OCI-LY1 (cell line): ENCODE measurements at regions not wholly inside any gene's neighbourhood (a gene's known extent, or its start where the extent isn't known, plus 50 kb on each side); places are given as distances from the start of the nearest gene placed in this dataset.

Experiments
- H2AFZ ChIP-seq: fragments of 200-600 bp; sonication (generic), shearing (Covaris generic); 2 replicates; pipeline ENCODE4 v1.6.0; 2014; ENCODE audit warnings: antibody characterized with exemption, mild to moderate bottlenecking, low read length
- H3F3A ChIP-seq: fragments of 200-600 bp; sonication (generic), shearing (Covaris generic); 2 replicates; pipeline ENCODE4 v1.6.0; 2014; ENCODE audit warnings: mild to moderate bottlenecking, antibody characterized with exemption, low read length, moderate library complexity; ENCODE audit not compliant: insufficient read depth
- H3K27ac ChIP-seq: fragments of 200-600 bp; sonication (generic); 2 replicates; pipeline ENCODE4 v1.5.1; 2014; ENCODE audit warnings: low read length, mixed run types, mild to moderate bottlenecking, low read depth; ENCODE audit not compliant: poor library complexity, severe bottlenecking
- H3K27me3 ChIP-seq: fragments of 200-600 bp; sonication (generic); 2 replicates; pipeline ENCODE4 v1.6.0; 2014; ENCODE audit warnings: antibody characterized with exemption, mild to moderate bottlenecking, low read length, moderate library complexity; ENCODE audit not compliant: insufficient read depth
- H3K36me3 ChIP-seq: fragments of 200-600 bp; sonication (generic); 2 replicates; pipeline ENCODE4 v1.6.1; 2014; ENCODE audit warnings: mild to moderate bottlenecking, antibody characterized with exemption, low read length, moderate library complexity, mixed read lengths; ENCODE audit not compliant: insufficient read depth
- H3K4me1 ChIP-seq: fragments of 200-600 bp; sonication (generic); 2 replicates; pipeline ENCODE4 v1.5.1; 2014; ENCODE audit warnings: mild to moderate bottlenecking, low read length, moderate library complexity; ENCODE audit not compliant: insufficient read depth, severe bottlenecking
- H3K4me2 ChIP-seq: fragments of 200-600 bp; sonication (generic), shearing (Covaris generic); 2 replicates; pipeline ENCODE4 v1.6.1; 2014; ENCODE audit warnings: low read length
- H3K4me3 ChIP-seq: fragments of 200-600 bp; sonication (generic); 2 replicates; pipeline ENCODE4 v1.5.1; 2014; ENCODE audit warnings: low read length, low read depth, mild to moderate bottlenecking, mixed read lengths; ENCODE audit not compliant: poor library complexity, severe bottlenecking
- H3K79me2 ChIP-seq: fragments of 200-600 bp; shearing (Covaris generic); 2 replicates; pipeline ENCODE4 v1.6.1; 2016; ENCODE audit warnings: mixed run types, low read length, mixed read lengths; ENCODE audit not compliant: insufficient read depth
- H3K9ac ChIP-seq: fragments of 200-600 bp; sonication (generic), shearing (Covaris generic); 2 replicates; pipeline ENCODE4 v1.6.1; 2014; ENCODE audit warnings: mild to moderate bottlenecking, low read length, mixed read lengths
- H3K9me2 ChIP-seq: fragments of 200-600 bp; sonication (generic), shearing (Covaris generic); 2 replicates; pipeline ENCODE4 v1.6.1; 2014; ENCODE audit warnings: low read depth, mild to moderate bottlenecking, low read length, mixed read lengths
- H3K9me3 ChIP-seq: fragments of 200-600 bp; shearing (Covaris generic); 2 replicates; pipeline ENCODE4 v1.6.1; 2014; ENCODE audit warnings: low read length, mixed read lengths
- H4K20me1 ChIP-seq: fragments of 200-600 bp; sonication (generic), shearing (Covaris generic); 2 replicates; pipeline ENCODE4 v1.6.0; 2016; ENCODE audit warnings: mild to moderate bottlenecking, low read length; ENCODE audit not compliant: insufficient read depth
- EZH2 ChIP-seq: fragments of 200-600 bp; sonication (generic), shearing (Covaris generic); IDR thresholded peaks from 2 replicates; pipeline ENCODE4 v1.8.0; 2017; ENCODE audit warnings: borderline replicate concordance, mixed run types, mild to moderate bottlenecking, antibody characterized with exemption, low read length, moderate library complexity, mixed read lengths
- TF ChIP-seq, protein P1 (sequence below): fragments of 200-600 bp; sonication (generic), shearing (Covaris generic); IDR thresholded peaks from 2 replicates; pipeline ENCODE4 v1.5.1; 2017; ENCODE audit warnings: mild to moderate bottlenecking, antibody characterized with exemption, low read length, moderate library complexity, mixed read lengths

DNA sequence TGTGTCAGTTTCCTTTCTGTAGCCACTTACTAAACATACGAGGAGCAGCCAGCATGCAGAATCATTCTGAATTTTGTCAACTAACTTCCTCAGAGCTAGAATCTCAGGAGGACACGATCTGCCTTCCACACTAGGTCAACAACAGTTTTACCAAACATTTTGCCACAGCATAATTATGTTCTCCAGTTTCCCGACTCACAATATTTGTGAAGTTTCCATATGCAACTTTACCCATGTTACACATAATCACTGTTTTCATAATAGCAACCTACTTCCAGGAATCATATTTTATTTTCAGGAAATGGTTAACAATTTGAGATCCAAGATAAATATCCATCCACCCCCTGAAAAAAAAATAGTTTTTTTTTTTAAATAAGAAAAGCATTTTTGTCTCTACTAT lies 595.0 kb downstream of the PYDC2 start:
- TF ChIP-seq, protein P1, sequence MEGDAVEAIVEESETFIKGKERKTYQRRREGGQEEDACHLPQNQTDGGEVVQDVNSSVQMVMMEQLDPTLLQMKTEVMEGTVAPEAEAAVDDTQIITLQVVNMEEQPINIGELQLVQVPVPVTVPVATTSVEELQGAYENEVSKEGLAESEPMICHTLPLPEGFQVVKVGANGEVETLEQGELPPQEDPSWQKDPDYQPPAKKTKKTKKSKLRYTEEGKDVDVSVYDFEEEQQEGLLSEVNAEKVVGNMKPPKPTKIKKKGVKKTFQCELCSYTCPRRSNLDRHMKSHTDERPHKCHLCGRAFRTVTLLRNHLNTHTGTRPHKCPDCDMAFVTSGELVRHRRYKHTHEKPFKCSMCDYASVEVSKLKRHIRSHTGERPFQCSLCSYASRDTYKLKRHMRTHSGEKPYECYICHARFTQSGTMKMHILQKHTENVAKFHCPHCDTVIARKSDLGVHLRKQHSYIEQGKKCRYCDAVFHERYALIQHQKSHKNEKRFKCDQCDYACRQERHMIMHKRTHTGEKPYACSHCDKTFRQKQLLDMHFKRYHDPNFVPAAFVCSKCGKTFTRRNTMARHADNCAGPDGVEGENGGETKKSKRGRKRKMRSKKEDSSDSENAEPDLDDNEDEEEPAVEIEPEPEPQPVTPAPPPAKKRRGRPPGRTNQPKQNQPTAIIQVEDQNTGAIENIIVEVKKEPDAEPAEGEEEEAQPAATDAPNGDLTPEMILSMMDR, result no peak
- TF ChIP-seq EZH2, result no peak
- Histone ChIP-seq H3K9me3 (no peaks in the 10 kb centered on the region), H3K9me2 (no peaks in the 10 kb centered on the region), H2AFZ (no peak overlapping the region), H3K9ac (no peak overlapping the region), H3K4me1 (no peaks in the 10 kb centered on the region), H3K27me3 (no peaks in the 10 kb centered on the region), H3K79me2 (no peaks in the 10 kb centered on the region), H3K36me3 (no peaks in the 10 kb centered on the region), H3F3A (no peaks in the 10 kb centered on the region), H3K4me2 (no peak overlapping the region), H3K4me3 (no peak overlapping the region), H4K20me1 (no peaks in the 10 kb centered on the region), H3K27ac (no peak overlapping the region)

DNA sequence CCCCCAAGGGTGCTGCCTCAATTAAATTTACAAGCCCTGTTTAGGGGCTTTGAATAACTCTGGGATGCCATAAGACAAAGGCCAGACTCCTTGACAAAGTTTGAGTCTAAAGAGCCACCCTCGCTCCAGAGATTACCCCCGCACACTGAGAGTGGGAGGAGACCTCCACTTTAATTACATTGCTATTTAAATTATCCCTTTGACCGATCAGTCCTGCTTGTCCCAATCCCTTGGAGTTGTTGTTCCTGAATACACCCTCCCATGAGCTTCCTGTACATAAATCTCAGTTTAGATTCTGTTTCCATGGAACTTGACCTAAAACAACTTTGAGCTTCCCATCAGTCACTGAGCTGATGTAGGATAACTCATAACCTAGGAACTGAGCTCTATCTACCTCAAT lies 596.3 kb downstream of the PYDC2 start:
- no peaks in the 10 kb centered on the region for H3K79me2 ChIP-seq
- H3K9ac ChIP-seq, result no peak overlapping the region
- no peak for TF ChIP-seq EZH2
- TF ChIP-seq, protein P1, result no peak
- no peak overlapping the region for H3K27ac ChIP-seq
- H3K9me2 ChIP-seq, result no peaks in the 10 kb centered on the region
- no peaks in the 10 kb centered on the region for H3K36me3 ChIP-seq
- H2AFZ ChIP-seq, result no peak overlapping the region
- no peaks in the 10 kb centered on the region for H3F3A ChIP-seq
- H4K20me1 ChIP-seq, result no peaks in the 10 kb centered on the region
- H3K4me1 ChIP-seq, result no peaks in the 10 kb centered on the region
- H3K9me3 ChIP-seq, result no peaks in the 10 kb centered on the region
- H3K4me2 ChIP-seq, result no peak overlapping the region
- H3K4me3 ChIP-seq, result no peak overlapping the region
- no peaks in the 10 kb centered on the region for H3K27me3 ChIP-seq

DNA sequence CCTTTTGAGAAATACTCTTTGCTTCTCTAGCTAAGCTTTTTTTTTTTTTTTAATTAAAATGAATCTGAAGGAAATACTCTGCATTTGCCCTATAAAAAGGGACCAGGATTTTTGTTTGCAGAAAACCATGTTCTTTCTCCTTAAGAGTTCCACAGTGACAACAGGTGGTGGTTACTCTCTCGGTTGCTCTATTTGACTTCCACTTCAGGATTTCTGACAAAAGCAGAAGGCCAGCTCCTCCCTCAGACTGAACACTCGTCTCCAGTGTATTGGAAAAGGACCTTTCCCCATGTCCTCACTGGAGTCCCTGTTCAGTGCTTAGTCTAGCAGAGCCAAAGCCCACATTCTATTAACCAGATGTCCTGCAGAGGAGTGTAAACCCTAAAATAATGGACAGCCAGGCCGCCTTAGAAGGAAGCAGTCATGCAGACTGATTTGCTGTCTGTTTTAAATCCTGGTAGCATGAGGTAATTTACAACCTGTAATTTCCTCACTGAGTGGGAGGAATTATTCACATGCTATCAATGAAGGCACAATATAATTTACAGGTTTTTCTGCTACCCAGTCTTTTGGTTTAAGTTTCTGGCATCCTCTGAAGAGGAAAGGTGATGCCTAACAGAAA lies 599.3 kb downstream of the PYDC2 start:
- no peaks in the 10 kb centered on the region for H3K27me3 ChIP-seq
- no peak overlapping the region for H2AFZ ChIP-seq
- H3F3A ChIP-seq, result no peaks in the 10 kb centered on the region
- H3K4me1 ChIP-seq, result peaks cover 11% of the 10 kb centered on the region
- H3K4me2 ChIP-seq, result no peak overlapping the region
- H3K9ac ChIP-seq, result no peak overlapping the region
- no peaks in the 10 kb centered on the region for H3K79me2 ChIP-seq
- H3K27ac ChIP-seq, result no peak overlapping the region
- no peaks in the 10 kb centered on the region for H4K20me1 ChIP-seq
- TF ChIP-seq EZH2, result no peak
- TF ChIP-seq, protein P1, result no peak
- no peak overlapping the region for H3K4me3 ChIP-seq
- no peaks in the 10 kb centered on the region for H3K36me3 ChIP-seq
- no peaks in the 10 kb centered on the region for H3K9me2 ChIP-seq
- no peaks in the 10 kb centered on the region for H3K9me3 ChIP-seq
